HG03439 (cell line): ENCODE measurements at regions not wholly inside any gene's neighbourhood (a gene's known extent, or its start where the extent isn't known, plus 50 kb on each side); places are given as distances from the start of the nearest gene placed in this dataset.
A peak's percentile ranks its signal among the peaks of the same experiment; 100 is the strongest.

Experiments
- ATAC-seq: cut with Tn5 transposase; IDR thresholded peaks from one replicate; pipeline ENCODE4 v1.9.1; 2021; ENCODE audit warnings: mild to moderate bottlenecking, moderate library complexity; ENCODE audit not compliant: unreplicated experiment

DNA sequence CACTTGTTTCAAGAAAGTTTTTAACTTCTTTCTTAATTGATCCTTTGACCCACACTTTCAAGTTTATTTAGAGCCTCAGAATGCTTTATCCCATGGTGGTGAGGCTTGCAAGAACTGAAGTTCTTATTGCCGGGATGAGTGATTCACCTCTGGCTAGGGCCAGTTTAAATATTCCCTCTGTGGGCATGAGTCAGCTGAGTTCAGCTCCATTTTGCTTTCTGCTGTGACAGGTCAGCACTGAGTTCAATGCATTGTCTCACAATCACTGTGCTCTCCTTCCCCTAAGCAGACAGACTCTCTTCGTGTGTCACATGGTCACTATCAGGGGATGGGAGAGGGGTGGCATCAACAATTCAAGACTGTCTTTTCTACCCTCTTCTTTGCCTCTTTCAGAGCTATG, 514.6 kb upstream of the FBXO33 start:
- ATAC-seq: no peak

- ATAC-seq: no peak
These were observed 506.8 kb upstream of the FBXO33 start for GRCh38 chr14:39939023-39939422.

GRCh38 chr14:39912192-39913100, 480.2 kb upstream of the FBXO33 start:
- peak; percentile 95 for ATAC-seq

DNA sequence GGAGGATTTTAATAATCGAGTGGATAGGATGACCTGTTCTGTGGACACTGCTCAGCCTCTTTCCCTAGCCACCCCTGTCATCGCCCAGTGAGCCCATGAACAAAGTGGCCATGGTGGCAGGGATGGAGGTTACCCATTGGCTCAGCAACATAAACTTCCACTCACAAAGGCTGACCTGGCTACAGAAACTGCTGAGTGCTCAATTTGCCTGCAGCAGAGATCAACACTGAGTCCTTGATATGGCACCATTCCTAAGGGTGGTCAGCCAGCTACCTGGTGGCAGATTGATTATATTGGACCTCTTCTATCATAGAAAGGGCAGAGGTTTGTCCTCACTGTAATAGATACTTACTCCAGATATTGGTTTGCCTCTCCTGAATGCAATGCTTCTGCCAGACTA, 465.4 kb upstream of the FBXO33 start:
- ATAC-seq: no peak

DNA sequence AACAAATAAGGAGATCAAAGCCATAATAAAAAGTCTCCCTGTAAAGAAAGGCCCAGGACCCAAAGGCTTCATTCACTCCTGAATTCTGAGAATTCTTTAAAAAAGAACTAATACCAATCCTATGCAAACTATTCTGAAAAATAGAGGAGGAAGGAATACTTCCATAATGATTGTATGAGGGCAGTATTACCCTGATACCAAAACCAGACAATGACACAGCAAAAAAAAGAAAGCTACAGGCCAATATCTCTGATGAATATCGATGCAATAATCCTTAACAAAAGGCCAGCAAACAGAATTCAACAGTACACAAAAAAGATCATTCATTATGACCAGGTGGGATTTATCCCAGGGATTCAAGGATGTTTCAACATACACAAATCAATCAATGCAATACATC, 457.8 kb upstream of the FBXO33 start:
- no peak for ATAC-seq

DNA sequence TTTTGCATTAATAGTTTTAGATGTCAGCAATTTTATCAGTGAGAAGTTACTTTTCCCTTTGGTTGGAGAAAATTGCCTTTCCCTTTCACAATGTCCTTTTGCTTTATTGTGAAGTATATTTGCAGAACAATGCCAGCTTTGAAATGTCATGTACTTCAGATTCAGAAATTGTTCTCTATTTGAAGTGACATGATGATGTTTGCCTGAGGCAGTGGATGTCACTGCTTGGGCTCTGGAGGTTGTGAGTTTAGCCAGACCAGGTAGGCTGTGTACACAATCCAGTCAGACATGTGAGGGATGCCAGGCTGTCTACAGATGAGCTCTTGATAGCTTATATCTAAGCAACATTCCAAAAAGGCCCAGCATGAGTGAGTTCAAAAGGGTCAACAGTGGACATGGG, 451.9 kb upstream of the FBXO33 start:
- ATAC-seq: no peak

DNA sequence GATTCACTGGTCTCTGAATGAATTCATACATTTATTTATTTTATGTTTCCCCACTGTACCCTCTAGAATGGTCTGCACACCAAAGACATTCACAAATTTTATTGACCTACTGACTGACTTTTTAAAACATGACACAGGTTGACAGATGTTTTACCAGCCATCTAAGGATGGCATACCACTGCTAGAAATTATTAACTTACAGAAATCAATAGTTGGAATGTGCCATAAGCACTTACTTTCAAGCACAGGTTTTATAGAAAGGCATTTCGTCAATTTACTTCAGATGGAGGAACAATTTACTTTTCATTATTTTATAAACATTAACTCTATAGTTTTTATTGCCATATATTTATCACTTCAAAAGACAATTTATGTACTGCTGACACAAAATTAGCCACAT, 448.7 kb upstream of the FBXO33 start:
- ATAC-seq: no peak

- no peak for ATAC-seq
These were observed 448.0 kb upstream of the FBXO33 start for GRCh38 chr14:39880106-39880695.

- no peak for ATAC-seq
These were observed 445.5 kb upstream of the FBXO33 start for GRCh38 chr14:39877577-39878190.

DNA sequence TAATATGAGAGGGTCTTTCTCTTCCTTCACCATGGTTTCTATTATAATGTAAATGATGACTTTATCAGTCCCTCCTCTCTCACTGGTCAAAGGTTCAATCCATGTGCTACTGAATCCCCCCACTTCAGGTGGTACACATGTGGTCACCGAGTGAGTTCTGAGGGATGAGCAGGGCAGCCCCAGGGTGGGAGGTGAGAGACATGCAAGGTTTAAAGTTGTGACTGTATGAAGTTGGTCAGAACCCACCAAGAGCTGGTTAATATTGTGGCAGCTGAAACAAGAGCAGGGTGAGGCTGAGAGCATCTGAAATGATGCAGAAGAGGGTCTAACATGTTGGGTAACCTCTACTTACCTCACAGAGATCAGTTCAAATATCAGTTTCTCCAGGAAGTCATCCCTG, 444.7 kb upstream of the FBXO33 start:
- ATAC-seq: no peak

- no peak for ATAC-seq
These were observed 442.8 kb upstream of the FBXO33 start for GRCh38 chr14:39875028-39875427.

GRCh38 chr14:39873791-39874190, 441.6 kb upstream of the FBXO33 start:
- no peak for ATAC-seq

- ATAC-seq: no peak
These were observed 436.7 kb upstream of the FBXO33 start for GRCh38 chr14:39868949-39869348.

GRCh38 chr14:39868251-39868650, 436.0 kb upstream of the FBXO33 start:
- ATAC-seq: no peak

DNA sequence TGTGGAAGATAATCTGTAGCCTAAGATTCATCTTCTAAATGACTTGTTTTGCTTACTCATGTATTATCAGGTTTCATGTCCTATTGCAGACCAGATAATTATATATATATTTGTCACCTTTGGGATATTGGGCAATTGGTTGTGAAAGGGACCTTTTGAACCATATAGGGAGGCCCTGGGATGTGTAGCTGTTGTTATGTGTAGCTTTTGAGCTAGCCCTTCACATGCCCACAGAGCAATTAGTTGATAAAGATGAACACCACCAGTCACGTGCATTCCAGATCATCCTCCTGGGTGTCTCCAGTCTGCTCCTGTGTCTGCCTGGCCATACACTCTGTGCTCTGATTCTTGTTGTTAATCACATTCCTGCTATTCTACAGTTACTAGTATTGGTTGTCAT, 431.2 kb upstream of the FBXO33 start:
- no peak for ATAC-seq

GRCh38 chr14:39861696-39862095, 429.5 kb upstream of the FBXO33 start:
- ATAC-seq: no peak

DNA sequence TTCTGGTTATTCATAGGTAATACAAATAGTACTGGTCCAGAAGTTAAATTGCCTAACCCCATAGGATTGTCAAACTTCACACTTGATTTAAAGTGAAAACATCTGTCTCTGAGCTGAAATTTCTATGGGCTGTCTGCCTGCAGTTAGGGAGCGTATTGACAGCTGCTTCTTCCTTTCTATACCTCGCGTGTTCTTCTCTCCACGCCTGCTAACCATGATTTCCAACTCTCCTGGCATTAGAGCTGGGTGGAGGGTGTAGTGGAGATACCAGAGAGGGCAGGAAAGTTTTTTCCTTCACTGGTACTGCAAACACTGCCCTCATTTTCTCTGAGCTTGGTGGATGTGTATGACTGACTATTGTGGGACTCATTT, 429.0 kb upstream of the FBXO33 start:
- ATAC-seq: no peak

GRCh38 chr14:39860596-39861228, 428.5 kb upstream of the FBXO33 start:
- no peak for ATAC-seq

GRCh38 chr14:39859314-39859713, 427.1 kb upstream of the FBXO33 start:
- ATAC-seq: no peak

- ATAC-seq: no peak
These were observed 425.3 kb upstream of the FBXO33 start for GRCh38 chr14:39857376-39858055.

DNA sequence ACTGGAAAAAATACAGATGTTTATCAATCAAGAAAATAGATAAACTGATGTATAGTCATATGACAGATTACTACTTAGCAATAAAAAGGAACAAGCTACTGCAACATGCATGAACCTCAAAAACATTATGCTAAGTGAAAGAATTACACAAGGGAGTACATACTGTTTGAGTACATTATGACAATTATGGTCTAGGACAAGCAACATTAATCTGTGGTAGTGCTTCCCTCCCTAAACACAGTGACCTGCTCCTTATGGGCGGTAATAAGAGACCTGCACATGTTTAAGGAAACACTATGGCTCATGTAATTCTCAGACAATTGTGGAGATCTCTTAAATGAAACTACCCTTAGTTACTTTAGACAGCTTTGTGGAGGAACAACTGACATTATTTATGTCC, 421.2 kb upstream of the FBXO33 start:
- ATAC-seq: no peak
